Rectal smooth muscle tissue (tissue), 1 donor: ENCODE measurements at regions not wholly inside any gene's neighbourhood (a gene's known extent, or its start where the extent isn't known, plus 50 kb on each side); places are given as distances from the start of the nearest gene placed in this dataset.

Experiments used
- H3K27ac ChIP-seq: one replicate; pipeline ENCODE4 v1.7.0; 2013; ENCODE audit warnings: low read depth, low read length, inconsistent platforms
- H3K27me3 ChIP-seq: one replicate; pipeline ENCODE4 v1.7.0; 2013; ENCODE audit warnings: low read length; ENCODE audit not compliant: control insufficient read depth, insufficient read depth
- H3K36me3 ChIP-seq: one replicate; pipeline ENCODE4 v1.7.0; 2013; ENCODE audit warnings: low read length; ENCODE audit not compliant: control insufficient read depth, insufficient read depth
- H3K4me1 ChIP-seq: one replicate; pipeline ENCODE4 v1.7.0; 2013; ENCODE audit warnings: low read length; ENCODE audit not compliant: control insufficient read depth, insufficient read depth
- H3K4me3 ChIP-seq: one replicate; pipeline ENCODE4 v1.7.0; 2013; ENCODE audit warnings: low read length
- H3K9ac ChIP-seq: one replicate; pipeline ENCODE4 v1.7.0; 2013; ENCODE audit warnings: low read length

DNA sequence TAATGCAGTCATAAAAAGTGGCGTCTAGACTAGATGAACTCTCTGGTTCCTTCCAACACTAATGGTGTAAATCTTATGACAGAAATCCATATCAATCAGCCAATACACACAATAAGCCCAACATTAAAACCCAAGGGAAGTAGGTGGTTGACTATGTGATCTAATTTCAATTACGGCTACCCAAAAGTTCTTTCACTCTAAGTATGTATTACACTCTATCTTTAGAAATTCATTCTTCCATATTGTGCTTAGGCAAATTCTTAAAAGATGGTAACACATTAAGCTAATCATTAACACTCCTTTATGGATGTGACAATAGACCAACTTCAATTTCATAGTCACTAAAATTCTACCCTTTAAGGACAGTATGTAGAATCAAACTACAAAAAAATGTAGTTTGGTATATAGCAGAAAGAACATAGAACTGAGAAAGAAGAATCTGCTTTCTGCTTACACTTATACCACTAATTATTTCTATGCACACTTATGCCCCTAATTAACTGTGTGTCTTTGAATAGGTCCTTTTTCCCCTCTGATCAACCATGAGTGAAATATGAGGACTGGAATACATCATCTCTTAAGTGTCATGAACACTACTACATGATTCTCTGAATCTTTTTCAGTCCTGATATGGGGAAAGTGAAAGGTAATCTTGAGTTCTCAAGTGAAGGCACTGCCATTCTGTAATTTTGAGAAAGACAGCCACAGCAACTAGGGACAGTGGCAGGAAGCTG is 557.6 kb downstream of the IGSF11 start:
- Histone ChIP-seq H3K9ac (no peak overlapping the region), H3K27ac (no peak overlapping the region), H3K4me1 (no peaks in the 10 kb centered on the region), H3K36me3 (no peaks in the 10 kb centered on the region), H3K27me3 (no peaks in the 10 kb centered on the region), H3K4me3 (no peak overlapping the region)

DNA sequence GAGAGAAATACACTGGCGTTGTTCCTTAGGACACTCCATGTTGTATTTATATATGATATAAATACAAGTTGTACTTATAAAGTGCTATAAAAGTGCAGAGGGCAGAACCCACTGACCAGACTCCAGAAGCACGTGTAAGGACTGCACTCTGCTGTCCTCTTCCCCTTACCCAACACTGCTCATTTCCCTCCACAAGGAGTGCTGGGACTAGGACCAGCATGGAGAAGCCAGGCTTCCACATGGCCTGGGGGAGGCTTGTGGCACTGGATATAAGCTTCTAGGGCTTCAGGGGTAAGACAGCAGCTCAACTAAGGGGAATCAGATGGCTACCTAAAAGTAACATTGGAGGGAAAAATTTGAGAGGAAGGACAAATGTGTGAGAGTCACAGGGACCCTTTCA is 556.9 kb downstream of the IGSF11 start:
- H3K9ac ChIP-seq, result no peak overlapping the region
- H3K27ac ChIP-seq, result no peak overlapping the region
- no peaks in the 10 kb centered on the region for H3K36me3 ChIP-seq
- no peaks in the 10 kb centered on the region for H3K4me1 ChIP-seq
- H3K4me3 ChIP-seq, result no peak overlapping the region
- no peaks in the 10 kb centered on the region for H3K27me3 ChIP-seq

DNA sequence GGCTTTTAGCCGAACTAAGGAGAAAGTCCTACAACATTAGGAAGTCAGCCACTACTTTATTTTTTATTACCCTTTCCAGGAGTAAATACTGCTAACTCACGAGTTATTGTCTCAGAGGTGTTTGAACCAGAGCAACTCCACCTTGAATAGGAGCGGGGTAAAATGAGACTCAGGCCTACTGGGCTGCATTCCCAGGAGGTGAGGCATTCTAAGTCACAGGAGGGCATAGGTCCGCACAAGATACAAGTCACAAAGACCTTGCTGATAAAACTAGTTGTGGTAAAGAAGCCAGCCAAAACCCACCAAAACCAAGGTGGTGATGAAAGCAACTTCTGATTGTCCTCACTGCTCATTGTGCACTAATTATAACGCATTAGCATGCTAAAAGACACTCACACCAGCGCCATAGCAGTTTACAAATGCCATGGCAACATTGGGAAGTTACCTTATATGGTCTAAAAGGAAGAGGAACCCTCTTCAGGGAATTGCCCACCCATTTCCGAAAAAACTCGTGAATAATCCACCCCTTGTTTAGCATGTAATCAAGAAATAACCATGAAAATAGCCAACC is 555.9 kb downstream of the IGSF11 start:
- H3K4me3 ChIP-seq, result no peak overlapping the region
- no peak overlapping the region for H3K9ac ChIP-seq
- no peaks in the 10 kb centered on the region for H3K4me1 ChIP-seq
- no peak overlapping the region for H3K27ac ChIP-seq
- H3K36me3 ChIP-seq, result no peaks in the 10 kb centered on the region
- H3K27me3 ChIP-seq, result no peaks in the 10 kb centered on the region

DNA sequence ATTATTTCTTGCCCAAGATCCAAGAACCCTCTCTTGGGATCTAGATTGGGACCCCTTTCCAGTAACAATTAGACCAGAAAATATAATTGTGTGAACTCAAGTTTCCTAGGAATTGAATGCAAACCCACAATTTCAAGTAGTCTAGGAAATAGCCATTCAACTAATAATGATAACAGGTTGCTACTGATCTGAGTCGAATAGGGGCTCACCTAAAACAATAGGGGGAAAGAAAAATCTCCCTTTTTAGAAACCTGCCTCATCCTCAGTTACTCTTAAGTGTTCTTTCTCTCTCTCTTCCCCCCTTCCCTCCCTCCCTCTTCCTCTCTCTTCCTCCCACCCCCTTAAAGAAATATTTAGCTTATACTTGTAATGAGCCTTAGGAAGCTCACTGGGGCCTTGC is 555.3 kb downstream of the IGSF11 start:
- Histone ChIP-seq H3K27ac (no peak overlapping the region), H3K9ac (no peak overlapping the region), H3K4me3 (no peak overlapping the region), H3K4me1 (no peaks in the 10 kb centered on the region), H3K36me3 (no peaks in the 10 kb centered on the region), H3K27me3 (no peaks in the 10 kb centered on the region)

DNA sequence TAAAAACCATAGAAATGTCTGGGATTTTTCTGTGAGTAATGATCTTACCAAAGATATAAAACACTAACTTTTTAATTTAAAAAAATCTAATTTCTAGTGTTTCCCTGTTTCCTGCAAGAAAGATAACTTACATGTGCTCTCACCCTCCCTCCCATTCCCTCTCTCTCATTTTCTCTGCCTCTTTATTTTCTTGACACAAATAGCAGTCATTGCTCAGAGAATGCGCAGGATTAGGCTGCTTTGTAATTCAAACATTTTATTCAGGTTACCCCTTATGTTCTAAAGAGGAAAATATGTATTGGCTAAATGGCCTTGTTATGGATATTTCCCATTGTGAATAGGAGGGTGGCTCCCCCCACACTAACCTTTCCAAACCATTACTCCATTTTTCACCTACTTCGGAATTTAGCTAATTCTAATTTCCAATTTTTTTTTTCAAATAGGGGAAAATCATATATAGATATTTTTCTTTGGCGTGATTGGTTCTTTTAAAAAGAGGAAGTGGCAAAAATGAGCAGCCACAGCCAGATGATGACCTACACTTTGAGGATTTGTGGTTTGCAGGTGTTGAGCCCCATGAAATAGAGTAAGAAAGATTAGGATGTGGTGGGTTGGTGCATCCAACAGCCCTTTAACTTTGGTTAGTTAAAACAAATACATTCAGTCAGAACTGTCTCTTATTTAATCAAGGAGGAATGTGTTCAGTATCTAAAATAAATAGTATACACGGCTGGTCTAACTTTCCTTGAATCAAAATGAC is 554.4 kb downstream of the IGSF11 start:
- H3K36me3 ChIP-seq, result no peaks in the 10 kb centered on the region

DNA sequence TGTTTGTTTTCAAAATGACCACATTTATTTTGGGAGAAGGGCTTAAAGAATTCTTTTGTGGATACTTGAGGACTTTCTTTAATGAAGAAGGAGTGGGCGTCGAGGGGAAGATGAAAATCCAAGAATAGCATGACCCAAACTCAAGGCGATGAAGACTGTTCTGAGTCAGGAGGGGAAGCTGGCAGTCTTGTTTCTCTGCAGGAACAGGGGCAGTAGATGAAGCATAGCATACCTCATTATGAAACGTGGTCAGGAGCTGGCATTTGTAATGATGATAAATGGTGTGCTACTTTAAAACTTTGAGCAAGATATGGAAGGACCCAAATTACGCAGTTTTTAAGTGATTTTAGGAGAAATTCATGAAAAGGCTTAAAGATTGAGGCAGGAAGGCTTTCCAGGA is 549.0 kb downstream of the IGSF11 start:
- Histone ChIP-seq H3K4me1 (no peaks in the 10 kb centered on the region), H3K36me3 (no peaks in the 10 kb centered on the region), H3K9ac (no peak overlapping the region), H3K4me3 (no peak overlapping the region), H3K27ac (no peak overlapping the region), H3K27me3 (no peaks in the 10 kb centered on the region)

More for the DNA sequence above, 554.4 kb downstream of the IGSF11 start:
- no peak overlapping the region for H3K27ac ChIP-seq
- H3K4me3 ChIP-seq, result no peak overlapping the region
- H3K4me1 ChIP-seq, result no peaks in the 10 kb centered on the region
- no peaks in the 10 kb centered on the region for H3K27me3 ChIP-seq
- H3K9ac ChIP-seq, result no peak overlapping the region

DNA sequence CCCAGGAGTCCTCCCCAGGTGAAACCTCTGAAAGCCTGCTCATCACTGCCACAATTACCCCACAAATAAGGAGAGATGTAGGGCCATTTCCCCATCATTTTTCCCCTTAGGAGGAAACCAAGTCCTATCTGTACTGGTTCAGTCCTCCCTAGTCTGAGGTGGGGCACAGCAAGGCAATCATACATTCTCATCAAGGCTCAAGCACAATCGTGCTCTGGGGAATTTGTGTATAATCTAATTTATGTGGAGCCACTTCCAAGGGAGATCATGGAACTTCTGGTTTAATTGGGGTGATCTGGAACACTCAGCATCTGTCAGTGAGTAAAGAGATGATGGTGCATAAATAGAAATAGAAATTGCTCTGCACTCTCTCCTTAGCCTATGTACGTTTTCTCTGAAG is 546.9 kb downstream of the IGSF11 start:
- Histone ChIP-seq H3K9ac (no peak overlapping the region), H3K4me3 (no peak overlapping the region), H3K36me3 (no peaks in the 10 kb centered on the region), H3K27me3 (no peaks in the 10 kb centered on the region), H3K4me1 (no peaks in the 10 kb centered on the region), H3K27ac (no peak overlapping the region)

DNA sequence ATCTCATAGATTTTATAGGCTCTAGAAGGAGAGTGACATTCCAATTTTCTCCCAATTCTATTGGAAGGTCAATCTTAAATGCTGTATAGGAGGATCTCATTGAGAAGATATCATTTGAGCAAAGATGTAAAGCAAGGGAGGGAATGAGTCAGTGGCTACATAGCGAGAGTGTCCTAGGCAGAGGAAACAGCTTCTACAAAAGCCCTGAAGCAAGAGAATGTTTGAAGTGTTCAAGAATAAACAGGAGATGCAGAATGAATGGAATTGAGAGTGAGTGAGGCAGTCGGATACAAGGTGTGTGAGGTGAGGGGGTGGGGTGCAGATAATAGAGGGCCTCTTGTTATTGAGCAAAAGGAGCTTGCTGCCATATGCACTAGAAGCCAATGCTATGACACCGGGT is 545.9 kb downstream of the IGSF11 start:
- Histone ChIP-seq H3K9ac (no peak overlapping the region), H3K27ac (no peak overlapping the region), H3K4me3 (no peak overlapping the region), H3K4me1 (no peaks in the 10 kb centered on the region), H3K27me3 (no peaks in the 10 kb centered on the region), H3K36me3 (no peaks in the 10 kb centered on the region)

DNA sequence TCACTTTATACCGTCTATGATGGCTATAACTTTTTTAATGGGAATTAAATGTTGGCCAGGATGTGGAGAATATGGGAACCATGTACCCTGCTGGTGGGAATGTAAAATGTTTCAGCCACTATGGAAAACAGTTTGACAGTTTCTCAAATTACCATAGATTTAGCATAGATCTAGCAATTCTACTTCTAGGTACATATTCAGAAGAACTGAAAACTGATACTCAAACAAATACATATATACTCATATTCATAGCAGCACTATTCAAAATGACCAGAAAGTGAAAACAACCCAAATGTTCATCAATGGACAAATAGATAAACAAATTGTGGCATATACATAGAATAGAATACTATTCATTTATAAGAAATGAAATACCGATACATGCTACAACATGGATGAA is 539.4 kb downstream of the IGSF11 start:
- Histone ChIP-seq H3K27me3 (no peaks in the 10 kb centered on the region), H3K4me1 (no peaks in the 10 kb centered on the region), H3K36me3 (no peaks in the 10 kb centered on the region), H3K27ac (no peak overlapping the region), H3K4me3 (no peak overlapping the region), H3K9ac (no peak overlapping the region)

DNA sequence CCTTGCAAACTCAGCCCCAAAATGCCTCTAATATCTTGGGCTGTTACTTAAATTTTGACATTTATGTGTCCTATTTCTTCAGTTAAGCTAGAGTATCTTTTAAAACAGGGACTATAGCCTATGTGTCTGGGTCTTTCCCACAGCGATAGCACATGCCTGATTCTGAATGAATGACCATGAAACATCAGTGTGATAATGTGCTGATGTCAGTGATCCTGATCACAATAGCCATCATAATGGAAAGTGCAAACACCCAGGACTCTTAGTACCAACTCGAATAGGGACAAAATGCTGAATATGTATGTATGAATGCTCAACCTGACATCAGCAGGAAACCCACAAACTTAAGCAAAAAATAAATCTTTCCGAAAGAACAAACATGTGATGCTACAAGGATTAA is 537.4 kb downstream of the IGSF11 start:
- no peak overlapping the region for H3K27ac ChIP-seq

DNA sequence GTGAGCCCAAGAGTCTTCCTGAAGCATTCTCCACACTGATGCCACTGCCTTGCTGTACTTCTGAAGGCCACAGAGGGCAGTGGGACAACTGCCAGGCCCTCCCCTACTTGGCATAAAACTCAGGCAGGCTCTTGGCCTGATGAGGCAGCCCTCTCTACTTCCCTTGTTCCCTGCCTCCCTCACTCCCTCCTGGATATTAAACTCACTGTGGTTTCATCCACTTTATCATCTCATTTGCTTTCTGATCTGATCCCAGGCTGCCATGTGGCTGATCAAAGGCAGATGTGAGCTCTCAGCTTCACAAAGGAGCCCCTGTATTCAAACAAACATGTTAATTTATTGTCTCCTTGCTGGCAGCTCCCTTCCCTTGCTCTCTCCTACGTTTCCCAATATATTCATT is 533.5 kb downstream of the IGSF11 start:
- H3K4me3 ChIP-seq, result no peak overlapping the region
- H3K9ac ChIP-seq, result no peak overlapping the region
- H3K27ac ChIP-seq, result peak overlapping the region; percentile 57

More for the DNA sequence above, 537.4 kb downstream of the IGSF11 start:
- no peak overlapping the region for H3K4me3 ChIP-seq
- H3K27me3 ChIP-seq, result no peaks in the 10 kb centered on the region
- H3K4me1 ChIP-seq, result peaks cover 9% of the 10 kb centered on the region
- no peaks in the 10 kb centered on the region for H3K36me3 ChIP-seq
- H3K9ac ChIP-seq, result no peak overlapping the region

DNA sequence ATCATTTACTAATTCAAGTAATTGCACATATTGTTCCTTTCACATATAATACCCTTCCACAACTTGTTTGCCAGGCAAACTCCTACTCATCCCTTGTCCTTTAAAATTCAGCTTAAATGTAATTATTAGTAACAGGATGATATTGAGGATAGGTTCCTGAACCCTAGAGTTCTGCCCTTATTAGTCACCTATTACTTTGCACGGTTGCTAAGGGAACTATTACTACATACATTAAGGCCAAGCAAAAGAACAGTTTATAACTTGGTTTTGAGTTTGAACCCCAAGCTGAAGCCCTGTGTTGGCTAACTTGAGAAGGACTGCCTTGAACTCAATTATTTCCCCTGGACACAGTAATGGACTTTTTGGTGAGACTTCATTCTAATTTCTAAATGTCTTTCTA is 529.7 kb downstream of the IGSF11 start:
- Histone ChIP-seq H3K9ac (no peak overlapping the region), H3K4me1 (peaks cover 9% of the 10 kb centered on the region), H3K36me3 (no peaks in the 10 kb centered on the region), H3K4me3 (no peak overlapping the region), H3K27ac (no peak overlapping the region), H3K27me3 (no peaks in the 10 kb centered on the region)

More for the DNA sequence above, 533.5 kb downstream of the IGSF11 start:
- Histone ChIP-seq H3K36me3 (no peaks in the 10 kb centered on the region), H3K4me1 (peaks cover 9% of the 10 kb centered on the region), H3K27me3 (no peaks in the 10 kb centered on the region)
